Naive B cell (primary cell): ENCODE measurements at regions not wholly inside any gene's neighbourhood (a gene's known extent, or its start where the extent isn't known, plus 50 kb on each side); places are given as distances from the start of the nearest gene placed in this dataset.

ENCODE experiments used
- ATAC-seq, 2 donors: fragments of 150-1000 bp; cut with Tn5 transposase; 2 replicates each; pipeline ENCODE4 v1.10.0; 2021; ENCODE audit warnings: low read depth in 2 of 2, mild to moderate bottlenecking in 2 of 2, moderate library complexity in 2 of 2
- DNase-seq: peaks from one replicate; pipeline ENCODE4 v3.0.0; 2022
- H3K27ac Mint-ChIP-seq, 6 donors: one replicate each; pipeline ENCODE4 v1.8.0; 2020 to 2022; ENCODE audit warnings: mild to moderate bottlenecking in 6 of 6, mixed read lengths in 6 of 6, moderate library complexity in 5 of 6, inconsistent platforms in 2 of 6
- H3K27me3 Mint-ChIP-seq, 3 donors: one replicate each; pipeline ENCODE4 v1.8.0; 2021 to 2022; ENCODE audit warnings: mixed read lengths in 3 of 3, mild to moderate bottlenecking in 1 of 3
- H3K36me3 Mint-ChIP-seq, 2 donors: one replicate each; pipeline ENCODE4 v1.8.0; 2020 to 2022; ENCODE audit warnings: mixed read lengths in 2 of 2, inconsistent platforms in 1 of 2, mild to moderate bottlenecking in 1 of 2
- H3K4me1 Mint-ChIP-seq, 3 donors: one replicate each; pipeline ENCODE4 v1.8.0; 2020 to 2022; ENCODE audit warnings: mixed read lengths in 3 of 3, inconsistent platforms in 1 of 3, mild to moderate bottlenecking in 1 of 3, moderate library complexity in 1 of 3
- H3K4me3 Mint-ChIP-seq, 8 donors: one replicate each; pipeline ENCODE4 v1.8.0; 2020 to 2022; ENCODE audit warnings: mild to moderate bottlenecking in 8 of 8, mixed read lengths in 8 of 8, moderate library complexity in 8 of 8, inconsistent platforms in 2 of 8
- H3K9me3 Mint-ChIP-seq, 7 donors: one replicate each; pipeline ENCODE4 v1.8.0; 2020 to 2022; ENCODE audit warnings: mixed read lengths in 7 of 7, mild to moderate bottlenecking in 5 of 7, inconsistent platforms in 2 of 7, moderate library complexity in 1 of 7

DNA sequence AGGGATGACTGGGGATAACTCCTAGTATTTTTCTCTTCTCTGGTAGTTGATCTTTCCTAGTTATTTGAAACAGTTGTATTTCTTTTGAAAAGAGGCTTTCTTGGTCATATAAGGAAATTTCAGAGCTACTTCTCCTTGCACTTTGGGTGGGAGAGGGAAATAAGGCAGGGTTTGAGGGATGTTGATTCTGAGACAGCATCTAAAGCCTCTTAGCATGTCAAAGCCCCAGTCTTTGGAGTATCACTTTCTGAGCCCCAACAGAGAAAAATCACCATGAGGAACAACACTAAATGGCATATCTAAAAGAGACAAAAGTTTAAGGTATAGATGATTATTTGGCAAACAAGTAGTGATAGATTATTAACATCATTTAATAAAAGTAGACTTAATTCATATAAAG lies 688.1 kb downstream of the TRAM1L1 start:
- Mint-ChIP-seq H3K36me3 (no peaks in the 10 kb centered on the region), H3K27ac (no peak overlapping the region), H3K27me3 (no peaks in the 10 kb centered on the region), H3K4me3 (no peak overlapping the region), H3K9me3 (no peaks in the 10 kb centered on the region), H3K4me1 (no peaks in the 10 kb centered on the region)
- ATAC-seq (no peak), DNase-seq (no peak)

DNA sequence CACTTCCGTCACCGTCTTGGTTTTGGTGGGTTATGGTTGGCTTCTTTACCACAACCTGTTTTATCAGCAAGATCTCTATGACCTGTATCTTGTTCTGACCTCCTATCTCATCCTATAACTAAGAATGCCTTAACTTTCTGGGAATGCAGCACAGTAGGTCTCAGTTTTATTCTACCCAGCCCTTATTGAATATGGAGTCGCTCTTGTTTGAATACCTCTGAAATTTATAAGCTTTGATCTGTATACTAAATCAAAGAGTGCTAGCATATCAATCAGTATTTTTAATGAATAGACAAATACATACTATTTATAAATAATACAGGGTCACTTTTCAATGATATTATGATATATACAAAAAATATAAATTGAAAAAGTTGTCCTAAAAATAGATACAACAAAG lies 690.0 kb downstream of the TRAM1L1 start:
- Mint-ChIP-seq H3K4me1 (no peaks in the 10 kb centered on the region), H3K27me3 (no peaks in the 10 kb centered on the region), H3K4me3 (no peak overlapping the region), H3K36me3 (no peaks in the 10 kb centered on the region), H3K27ac (no peak overlapping the region), H3K9me3 (no peaks in the 10 kb centered on the region)
- ATAC-seq (no peak), DNase-seq (no peak)

DNA sequence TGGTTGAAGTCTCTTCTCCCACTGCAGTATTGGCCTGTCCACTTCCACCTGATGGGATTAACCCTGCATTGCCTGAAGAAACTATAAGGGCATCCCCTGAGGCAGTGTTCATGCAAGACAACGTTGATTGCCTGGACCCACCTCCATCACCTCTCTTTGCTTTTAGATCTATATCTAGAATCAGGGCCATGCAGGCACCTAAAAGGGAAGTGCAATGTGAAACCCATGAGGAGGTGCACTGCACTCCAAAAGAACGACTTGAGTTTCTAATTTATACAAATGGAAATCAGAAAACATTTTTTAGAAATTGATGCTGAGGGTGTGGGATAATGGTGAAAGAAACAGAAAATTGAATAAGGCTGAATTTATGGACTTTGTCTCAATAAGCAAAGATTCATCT lies 694.4 kb downstream of the TRAM1L1 start:
- Mint-ChIP-seq H3K36me3 (no peaks in the 10 kb centered on the region), H3K9me3 (peaks cover 0 to 5% (median 0%) of the 10 kb centered on the region in 7 donors), H3K4me1 (no peaks in the 10 kb centered on the region), H3K27me3 (no peaks in the 10 kb centered on the region), H3K27ac (no peak overlapping the region), H3K4me3 (no peak overlapping the region)
- DNase-seq (no peak), ATAC-seq (no peak)

DNA sequence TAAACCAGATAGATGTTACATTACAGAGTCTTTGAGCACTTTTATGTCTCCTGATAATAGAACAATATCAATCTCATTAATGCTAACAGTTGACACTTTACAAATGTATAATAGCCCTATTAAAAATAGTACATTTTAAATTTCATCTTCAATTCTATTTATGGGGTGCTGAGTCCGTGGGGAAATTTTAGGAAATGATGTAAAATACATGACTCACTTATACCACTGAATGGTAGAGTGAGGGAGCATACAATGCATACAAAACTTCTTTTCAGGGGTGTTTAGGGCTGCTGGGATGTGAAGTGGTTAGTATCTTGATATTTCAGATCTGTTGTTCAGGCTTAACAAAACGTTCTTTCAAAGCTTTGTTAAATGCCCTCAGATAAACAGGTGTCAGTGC lies 696.2 kb downstream of the TRAM1L1 start:
- DNase-seq (no peak), ATAC-seq (no peak)
- Mint-ChIP-seq H3K9me3 (peaks cover 0 to 5% (median 0%) of the 10 kb centered on the region in 7 donors), H3K36me3 (no peaks in the 10 kb centered on the region), H3K4me3 (no peak overlapping the region), H3K27ac (no peak overlapping the region), H3K4me1 (no peaks in the 10 kb centered on the region), H3K27me3 (no peaks in the 10 kb centered on the region)

DNA sequence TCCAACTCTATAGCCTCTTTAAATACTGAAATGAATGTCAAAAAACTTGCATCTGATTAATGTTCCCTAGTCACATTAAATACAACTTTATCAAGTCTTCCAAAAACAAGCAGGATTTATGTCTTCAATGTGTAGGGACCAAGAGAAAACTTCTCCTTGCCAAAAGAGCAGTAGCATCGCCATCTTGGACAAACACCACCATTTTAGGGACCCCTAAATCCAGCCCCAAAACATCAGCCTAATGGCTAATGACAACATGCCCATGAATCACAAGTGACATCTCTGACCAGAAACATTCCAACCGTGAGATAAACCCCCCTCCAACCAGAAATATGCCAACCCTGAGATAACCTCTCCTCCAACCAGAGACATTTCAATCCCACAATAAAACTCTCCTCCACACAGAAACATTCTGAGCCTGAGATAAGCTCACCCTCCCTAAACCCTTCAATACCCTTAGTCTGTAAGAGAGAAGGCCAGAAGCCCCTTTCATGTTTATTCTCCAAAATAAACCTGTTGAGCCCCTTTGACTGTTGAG lies 697.4 kb downstream of the TRAM1L1 start:
- no peaks in the 10 kb centered on the region for H3K27me3 Mint-ChIP-seq
- no peaks in the 10 kb centered on the region for H3K4me1 Mint-ChIP-seq
- DNase-seq (no peak), ATAC-seq (no peak)
- peaks cover 0 to 5% (median 0%) of the 10 kb centered on the region in 7 donors for H3K9me3 Mint-ChIP-seq
- H3K4me3 Mint-ChIP-seq: no peak overlapping the region
- H3K27ac Mint-ChIP-seq: no peak overlapping the region
- no peaks in the 10 kb centered on the region for H3K36me3 Mint-ChIP-seq

DNA sequence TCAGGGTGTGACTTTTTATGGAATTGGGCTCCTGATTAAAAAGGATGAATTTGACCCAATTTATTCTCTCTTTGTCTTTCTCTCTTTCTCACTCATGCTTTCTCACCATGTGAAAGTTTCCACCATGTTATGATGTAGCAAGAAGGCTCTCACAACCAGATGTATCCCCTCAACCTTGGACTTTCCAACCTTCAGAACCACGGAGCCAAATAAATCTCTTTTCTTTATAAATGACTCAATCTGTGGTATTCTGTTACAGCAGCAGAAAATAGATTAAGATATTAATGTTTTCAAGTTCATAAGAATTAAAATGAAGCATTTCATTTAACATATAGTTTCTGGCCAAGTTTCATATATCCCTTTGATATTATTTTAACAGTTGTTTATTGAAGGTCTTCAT lies 698.5 kb downstream of the TRAM1L1 start:
- H3K4me1 Mint-ChIP-seq: no peaks in the 10 kb centered on the region
- H3K27me3 Mint-ChIP-seq: no peaks in the 10 kb centered on the region
- ATAC-seq (no peak), DNase-seq (no peak)
- peaks cover 0 to 5% (median 0%) of the 10 kb centered on the region in 7 donors for H3K9me3 Mint-ChIP-seq
- H3K27ac Mint-ChIP-seq: no peak overlapping the region
- no peaks in the 10 kb centered on the region for H3K36me3 Mint-ChIP-seq
- H3K4me3 Mint-ChIP-seq: no peak overlapping the region

DNA sequence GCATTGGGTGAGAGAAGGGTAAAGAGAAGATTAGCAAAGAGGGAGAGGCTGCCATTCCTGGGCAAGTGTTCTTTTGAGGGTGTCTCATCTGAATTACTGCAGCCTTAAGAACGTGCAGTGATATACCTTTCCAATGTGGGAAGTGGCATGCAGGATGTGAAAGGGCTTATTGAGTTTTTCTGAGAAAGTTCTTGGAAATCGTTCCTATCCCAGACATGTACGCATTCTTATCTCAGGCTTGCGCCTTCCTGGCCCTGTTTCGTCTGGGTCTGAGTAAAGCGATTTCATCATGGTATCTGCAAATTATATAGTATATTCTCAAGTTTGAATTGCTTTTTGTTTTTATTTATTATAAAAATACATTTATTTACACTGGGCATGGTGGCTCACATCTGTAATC lies 699.8 kb downstream of the TRAM1L1 start:
- Mint-ChIP-seq H3K36me3 (no peaks in the 10 kb centered on the region), H3K27me3 (no peaks in the 10 kb centered on the region), H3K27ac (peak overlapping the region in 1 of 6 donors; percentile 61), H3K4me3 (no peak overlapping the region), H3K9me3 (peaks cover 0 to 5% (median 0%) of the 10 kb centered on the region in 7 donors), H3K4me1 (no peaks in the 10 kb centered on the region)
- DNase-seq: no peak
- ATAC-seq: no peak

DNA sequence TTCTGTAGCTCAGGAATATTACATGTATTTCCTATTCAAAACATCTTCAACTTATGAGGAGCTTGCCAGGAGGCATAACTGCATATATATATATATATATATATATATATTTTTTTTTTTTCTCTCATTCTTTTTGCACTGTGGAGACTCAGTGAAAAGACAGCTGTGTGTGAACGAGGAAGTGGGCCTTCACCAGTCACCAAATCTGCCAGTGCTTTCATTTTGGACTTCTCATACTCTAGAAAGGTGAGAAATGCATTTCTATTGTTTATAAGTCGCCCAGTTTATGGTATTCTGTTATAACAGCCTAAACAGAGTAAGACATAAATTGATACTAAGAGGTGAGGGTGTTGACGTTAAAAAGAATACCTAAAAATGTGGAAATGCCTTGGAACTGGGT lies 710.6 kb downstream of the TRAM1L1 start:
- no peak overlapping the region for H3K4me3 Mint-ChIP-seq
- peaks cover 0 to 3% (median 0%) of the 10 kb centered on the region in 7 donors for H3K9me3 Mint-ChIP-seq
- no peaks in the 10 kb centered on the region for H3K4me1 Mint-ChIP-seq
- no peaks in the 10 kb centered on the region for H3K36me3 Mint-ChIP-seq
- ATAC-seq (no peak), DNase-seq (no peak)
- H3K27me3 Mint-ChIP-seq: no peaks in the 10 kb centered on the region
- no peak overlapping the region for H3K27ac Mint-ChIP-seq

DNA sequence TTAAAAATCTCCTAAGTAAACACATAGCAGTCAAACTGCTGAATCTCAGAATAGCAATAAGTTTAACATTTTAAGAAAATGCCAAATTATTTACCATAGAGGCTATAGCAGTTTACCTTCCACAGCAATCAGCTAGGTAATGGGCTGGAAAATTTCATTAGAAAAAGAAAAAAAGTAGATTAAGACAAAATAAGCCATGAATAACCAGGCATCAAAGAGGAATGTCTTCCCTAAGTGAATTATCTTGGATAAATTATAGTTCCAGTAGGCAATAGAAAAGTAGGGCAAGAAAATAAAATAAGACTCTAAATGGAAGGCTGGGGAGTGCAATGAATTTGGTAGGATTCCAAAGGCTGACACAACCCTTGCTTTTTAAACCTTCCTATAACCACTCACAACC lies 722.8 kb downstream of the TRAM1L1 start:
- Mint-ChIP-seq H3K27me3 (no peaks in the 10 kb centered on the region), H3K9me3 (peaks cover 0 to 5% (median 0%) of the 10 kb centered on the region in 7 donors), H3K4me3 (no peak overlapping the region), H3K4me1 (no peaks in the 10 kb centered on the region), H3K27ac (no peak overlapping the region), H3K36me3 (no peaks in the 10 kb centered on the region)
- ATAC-seq (no peak), DNase-seq (no peak)

DNA sequence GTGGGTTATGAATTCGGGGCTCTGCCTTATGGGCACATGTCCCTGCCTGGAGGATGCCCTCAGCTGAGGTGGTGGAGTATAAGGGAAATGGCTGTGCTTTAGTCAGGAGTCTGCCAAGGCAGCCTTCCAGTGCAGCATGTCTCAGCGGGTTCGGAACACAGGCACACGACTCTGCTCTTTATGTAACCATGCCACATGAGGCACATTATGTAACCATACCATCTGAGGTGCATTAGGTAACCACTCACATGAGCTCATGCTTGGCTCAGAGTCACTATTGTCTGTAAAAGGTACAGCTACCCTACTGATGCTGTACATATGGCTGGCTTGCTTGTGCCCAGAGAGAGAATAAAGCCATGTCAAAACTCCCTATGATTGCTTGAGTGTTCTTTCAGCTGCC lies 723.6 kb downstream of the TRAM1L1 start:
- no peak overlapping the region for H3K4me3 Mint-ChIP-seq
- no peaks in the 10 kb centered on the region for H3K36me3 Mint-ChIP-seq
- no peaks in the 10 kb centered on the region for H3K27me3 Mint-ChIP-seq
- no peak for DNase-seq
- no peaks in the 10 kb centered on the region for H3K4me1 Mint-ChIP-seq
- H3K9me3 Mint-ChIP-seq: peaks cover 0 to 5% (median 0%) of the 10 kb centered on the region in 7 donors
- no peak for ATAC-seq
- no peak overlapping the region for H3K27ac Mint-ChIP-seq

DNA sequence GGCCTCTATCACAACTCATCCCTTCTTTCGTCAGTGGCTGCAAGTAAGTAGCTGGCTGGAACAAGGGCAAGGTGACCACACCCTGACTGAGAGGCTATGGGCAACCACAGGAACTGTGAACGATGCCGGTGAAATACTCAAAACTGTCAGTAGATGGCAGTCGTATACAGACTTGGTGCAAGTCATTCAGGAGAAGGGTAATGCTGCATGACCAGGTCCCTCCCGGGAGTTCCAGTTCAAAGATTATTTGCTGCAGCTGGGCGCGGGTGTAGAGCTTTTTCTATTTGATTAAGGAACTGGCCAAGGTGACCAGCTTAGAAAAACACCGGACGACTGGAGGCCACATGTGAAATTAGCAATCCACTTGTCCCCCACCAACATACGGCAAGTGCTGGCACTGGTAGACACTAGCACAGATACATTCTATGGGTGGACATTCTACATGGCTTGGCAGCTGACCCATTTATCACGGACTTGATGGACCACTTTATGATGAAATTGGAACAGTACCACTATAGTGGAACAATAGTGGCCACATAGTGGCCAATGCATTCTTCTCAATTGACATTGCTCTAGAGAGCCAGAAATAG lies 726.6 kb downstream of the TRAM1L1 start:
- ATAC-seq: no peak
- Mint-ChIP-seq H3K9me3 (peaks cover 0 to 5% (median 0%) of the 10 kb centered on the region in 7 donors), H3K27me3 (no peaks in the 10 kb centered on the region), H3K27ac (no peak overlapping the region), H3K36me3 (no peaks in the 10 kb centered on the region), H3K4me3 (no peak overlapping the region), H3K4me1 (no peaks in the 10 kb centered on the region)
- no peak for DNase-seq

DNA sequence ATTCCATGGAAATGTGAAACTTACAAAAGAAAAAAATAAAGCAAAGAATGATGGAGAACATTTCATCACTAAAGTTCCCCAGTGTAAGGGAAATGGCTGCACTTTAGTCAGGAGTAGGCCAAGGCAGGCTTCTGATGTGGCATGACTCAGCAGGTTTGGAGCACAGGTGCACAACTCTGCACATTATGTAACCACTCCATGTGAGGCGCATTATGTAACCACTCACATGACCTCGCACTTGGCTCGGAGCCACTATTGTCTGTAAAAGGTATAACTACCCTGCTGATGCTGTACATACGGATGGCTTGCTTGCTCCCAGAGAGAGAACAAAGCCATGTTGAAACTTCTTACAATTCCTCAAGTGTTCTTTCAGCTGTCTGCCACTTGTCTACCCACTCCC lies 727.6 kb downstream of the TRAM1L1 start:
- DNase-seq: no peak
- Mint-ChIP-seq H3K36me3 (no peaks in the 10 kb centered on the region), H3K27ac (no peak overlapping the region), H3K4me1 (no peaks in the 10 kb centered on the region), H3K27me3 (no peaks in the 10 kb centered on the region), H3K4me3 (no peak overlapping the region), H3K9me3 (peaks cover 0 to 5% (median 0%) of the 10 kb centered on the region in 7 donors)
- ATAC-seq: no peak

DNA sequence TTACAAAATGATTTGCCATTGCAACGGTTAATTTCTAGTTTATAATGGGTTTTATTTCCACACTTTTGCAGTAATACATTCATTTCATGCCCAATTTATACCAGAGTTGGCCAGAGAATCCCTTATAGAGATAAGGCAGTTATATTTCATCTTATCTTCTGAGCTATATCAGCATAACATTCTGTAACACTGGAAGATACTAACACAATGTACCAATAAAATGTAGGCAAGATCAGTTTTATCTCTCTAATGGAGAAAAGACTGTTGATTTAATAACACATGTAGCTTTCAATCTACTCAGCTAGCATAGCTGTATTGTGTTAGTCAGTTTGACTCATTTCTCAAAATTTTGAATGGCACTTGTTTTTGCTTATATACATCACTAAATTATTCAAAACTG lies 738.6 kb downstream of the TRAM1L1 start:
- H3K27me3 Mint-ChIP-seq: no peaks in the 10 kb centered on the region
- H3K27ac Mint-ChIP-seq: no peak overlapping the region
- no peaks in the 10 kb centered on the region for H3K9me3 Mint-ChIP-seq
- ATAC-seq (no peak), DNase-seq (no peak)
- H3K36me3 Mint-ChIP-seq: no peaks in the 10 kb centered on the region
- H3K4me3 Mint-ChIP-seq: no peak overlapping the region
- H3K4me1 Mint-ChIP-seq: no peaks in the 10 kb centered on the region

DNA sequence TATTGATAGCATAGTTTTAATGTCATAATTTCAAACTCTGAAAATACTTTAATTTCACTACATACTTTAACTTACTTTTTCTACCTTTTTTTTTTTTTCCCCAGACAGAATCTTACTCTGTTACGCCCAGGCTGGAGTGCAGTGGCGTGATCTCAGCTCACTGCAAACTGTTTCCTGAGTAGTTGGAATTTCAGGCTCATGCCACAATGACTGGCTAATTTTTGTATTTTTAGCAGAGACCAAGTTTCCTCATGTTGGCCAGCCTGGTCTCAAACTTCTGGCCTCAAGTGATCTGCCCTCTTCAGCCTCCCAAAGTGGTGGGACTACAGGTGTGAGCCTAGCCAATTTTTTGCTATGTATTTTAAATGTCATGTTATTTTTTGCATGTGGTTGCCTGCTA lies 741.6 kb downstream of the TRAM1L1 start:
- Mint-ChIP-seq H3K27ac (no peak overlapping the region), H3K4me3 (no peak overlapping the region), H3K4me1 (no peaks in the 10 kb centered on the region), H3K27me3 (no peaks in the 10 kb centered on the region), H3K9me3 (no peaks in the 10 kb centered on the region), H3K36me3 (no peaks in the 10 kb centered on the region)
- ATAC-seq (no peak), DNase-seq (no peak)

DNA sequence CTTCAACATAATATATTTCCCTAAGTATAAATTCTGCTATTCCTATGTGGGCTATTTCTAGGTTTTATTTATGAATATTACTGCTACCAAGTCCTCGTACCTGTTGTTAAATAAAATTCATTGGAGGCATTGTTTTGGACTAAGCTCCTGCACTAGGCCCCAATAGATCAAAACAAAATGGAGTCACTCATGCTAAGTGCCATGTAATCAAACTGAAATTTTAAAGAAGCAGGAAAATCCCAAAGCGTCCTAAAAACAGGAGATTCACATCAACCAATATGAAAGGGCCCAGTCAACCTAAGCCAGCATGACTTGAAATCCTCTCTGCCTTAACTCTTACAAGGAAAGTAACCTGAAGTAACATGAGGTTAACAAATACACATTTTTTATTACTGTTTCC lies 743.2 kb downstream of the TRAM1L1 start:
- Mint-ChIP-seq H3K4me3 (no peak overlapping the region), H3K36me3 (no peaks in the 10 kb centered on the region), H3K27me3 (no peaks in the 10 kb centered on the region), H3K9me3 (no peaks in the 10 kb centered on the region), H3K27ac (no peak overlapping the region), H3K4me1 (no peaks in the 10 kb centered on the region)
- ATAC-seq (no peak), DNase-seq (no peak)
